DND-41 (cell line): ENCODE measurements at regions not wholly inside any gene's neighbourhood (a gene's known extent, or its start where the extent isn't known, plus 50 kb on each side); places are given as distances from the start of the nearest gene placed in this dataset.

ENCODE experiments used
- ATAC-seq: fragments of 200-7000 bp; cut with Tn5 transposase; 3 replicates; pipeline ENCODE4 v1.9.1; 2021; ENCODE audit warnings: low read depth; ENCODE audit not compliant: insufficient read depth
- DNase-seq: peaks from one replicate; pipeline ENCODE4 v3.0.0-alpha.2; 2020
- H2AFZ ChIP-seq: 2 replicates; pipeline ENCODE4 v1.6.0; 2012; ENCODE audit warnings: low read depth, low read length
- H3K27ac ChIP-seq: 2 replicates; pipeline ENCODE4 v1.5.1; 2012; ENCODE audit warnings: low read length, inconsistent platforms
- H3K27me3 ChIP-seq: fragments of 200-600 bp; sonication (generic); 2 replicates; pipeline ENCODE4 v1.6.0; 2012; ENCODE audit warnings: low read length, mild to moderate bottlenecking, inconsistent platforms; ENCODE audit not compliant: insufficient read depth, poor library complexity
- H3K36me3 ChIP-seq: 2 replicates; pipeline ENCODE4 v1.5.1; 2012; ENCODE audit warnings: low read length, inconsistent platforms; ENCODE audit not compliant: insufficient read depth
- H3K4me1 ChIP-seq: 2 replicates; pipeline ENCODE4 v1.5.1; 2012; ENCODE audit warnings: mild to moderate bottlenecking, low read length; ENCODE audit not compliant: insufficient read depth
- H3K4me2 ChIP-seq: 2 replicates; pipeline ENCODE4 v1.6.0; 2012; ENCODE audit warnings: mild to moderate bottlenecking, moderate library complexity, low read length, inconsistent platforms; ENCODE audit not compliant: insufficient read depth
- H3K4me3 ChIP-seq, 2 experiments: fragments of 200-600 bp in 1 of 2; shearing (Covaris generic) in 1 of 2; 2 replicates each; pipeline ENCODE4 v1.5.1; 2012 to 2016; ENCODE audit warnings: inconsistent platforms in 2 of 2, low read length in 2 of 2, mild to moderate bottlenecking in 2 of 2, low read depth in 1 of 2, moderate library complexity in 1 of 2
- H3K79me2 ChIP-seq: 2 replicates; pipeline ENCODE4 v1.6.0; 2012; ENCODE audit warnings: low read length, inconsistent platforms; ENCODE audit not compliant: insufficient read depth
- H3K9ac ChIP-seq: 2 replicates; pipeline ENCODE4 v1.6.0; 2012; ENCODE audit warnings: low read depth, mild to moderate bottlenecking, inconsistent platforms, low read length, moderate library complexity
- H3K9me3 ChIP-seq: 2 replicates; pipeline ENCODE4 v1.5.1; 2012; ENCODE audit warnings: low read length, moderate library complexity, mild to moderate bottlenecking, inconsistent platforms; ENCODE audit not compliant: insufficient read depth, severe bottlenecking
- H4K20me1 ChIP-seq: 2 replicates; pipeline ENCODE4 v1.6.0; 2012; ENCODE audit warnings: low read length; ENCODE audit not compliant: insufficient read depth
- CTCF ChIP-seq: IDR thresholded peaks from 2 replicates; pipeline ENCODE4 v1.5.1; 2012; ENCODE audit warnings: borderline replicate concordance, low read length, moderate library complexity, mild to moderate bottlenecking; ENCODE audit not compliant: poor library complexity, severe bottlenecking; ENCODE audit errors: extremely low read depth
- EZH2 ChIP-seq: IDR thresholded peaks from 3 replicates; pipeline ENCODE4 v1.6.1; 2012; ENCODE audit warnings: borderline replicate concordance, low read depth, mild to moderate bottlenecking, moderate library complexity, low read length, inconsistent platforms; ENCODE audit not compliant: severe bottlenecking

GRCh38 chr3:82363131-82363530, 601.7 kb upstream of the GBE1 start:
- H3K4me2 ChIP-seq, result no peak overlapping the region
- no peaks in the 10 kb centered on the region for H4K20me1 ChIP-seq
- H3K27me3 ChIP-seq, result no peaks in the 10 kb centered on the region
- H3K9ac ChIP-seq, result no peak overlapping the region
- H2AFZ ChIP-seq, result no peak overlapping the region
- H3K79me2 ChIP-seq, result no peaks in the 10 kb centered on the region
- ATAC-seq (no peak), DNase-seq (no peak)
- H3K9me3 ChIP-seq, result no peaks in the 10 kb centered on the region
- no peak overlapping the region for H3K27ac ChIP-seq
- H3K36me3 ChIP-seq, result no peaks in the 10 kb centered on the region
- H3K4me1 ChIP-seq, result no peaks in the 10 kb centered on the region
- H3K4me3 ChIP-seq, result no peak overlapping the region
- TF ChIP-seq CTCF (no peak), EZH2 (no peak)

DNA sequence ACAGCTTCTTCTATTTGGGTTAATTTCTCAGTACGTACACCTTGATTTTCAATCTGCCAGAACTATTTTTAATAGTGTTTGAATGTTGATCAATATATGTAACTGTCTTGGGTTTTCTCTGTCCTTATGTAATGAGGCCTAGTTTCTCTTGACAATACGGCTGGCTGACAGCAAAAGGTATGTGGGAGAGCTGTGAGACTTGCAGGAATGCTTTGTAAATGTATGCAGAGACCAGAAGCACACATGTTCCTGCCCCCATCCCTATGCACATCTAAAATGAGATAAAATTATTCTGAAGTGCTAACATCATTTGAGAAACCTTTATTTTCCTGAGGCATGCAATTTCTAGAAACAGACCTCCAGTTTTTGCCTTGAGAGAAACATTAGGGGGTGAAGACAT, 593.8 kb upstream of the GBE1 start:
- DNase-seq (no peak), ATAC-seq (no peak)
- Histone ChIP-seq H3K4me1 (no peaks in the 10 kb centered on the region), H3K79me2 (no peaks in the 10 kb centered on the region), H3K9me3 (no peaks in the 10 kb centered on the region), H3K4me3 (no peak overlapping the region), H3K4me2 (no peak overlapping the region), H3K27ac (no peak overlapping the region), H3K36me3 (no peaks in the 10 kb centered on the region), H2AFZ (no peak overlapping the region), H3K9ac (no peak overlapping the region), H3K27me3 (no peaks in the 10 kb centered on the region), H4K20me1 (no peaks in the 10 kb centered on the region)
- TF ChIP-seq CTCF, result no peak
- no peak for TF ChIP-seq EZH2

- ATAC-seq, result no peak
- Histone ChIP-seq H2AFZ (no peak overlapping the region; the same call in 1 of the 2 replicates), H3K27me3 (no peaks in the 10 kb centered on the region), H3K4me3 (no peak overlapping the region), H3K79me2 (no peaks in the 10 kb centered on the region), H3K9me3 (no peaks in the 10 kb centered on the region), H3K4me2 (no peak overlapping the region), H3K36me3 (no peaks in the 10 kb centered on the region), H4K20me1 (no peaks in the 10 kb centered on the region), H3K27ac (no peak overlapping the region), H3K9ac (no peak overlapping the region), H3K4me1 (no peaks in the 10 kb centered on the region)
- DNase-seq, result no peak
- TF ChIP-seq CTCF (no peak), EZH2 (no peak)
These were observed 592.8 kb upstream of the GBE1 start for GRCh38 chr3:82354228-82354627.
